RWPE2 (cell line): ENCODE measurements at regions not wholly inside any gene's neighbourhood (a gene's known extent, or its start where the extent isn't known, plus 50 kb on each side); places are given as distances from the start of the nearest gene placed in this dataset.
A peak's percentile ranks its signal among the peaks of the same experiment; 100 is the strongest.
"Not testable (repeated sequence)": the region's sequence is repeated elsewhere in the genome, so short reads cannot be mapped to it uniquely, and the experiment has no call there.

Source experiments
- ATAC-seq: fragments of 200-7000 bp; cut with Tn5 transposase; 3 replicates; pipeline ENCODE4 v1.9.1; 2021; ENCODE audit warnings: low read depth
- DNase-seq: peaks from one replicate; pipeline ENCODE4 v3.0.0-alpha.2; 2020; ENCODE audit warnings: low spot score
- H3K27ac ChIP-seq: fragments of 450-650 bp; 2 replicates; pipeline ENCODE4 v1.5.1; 2017; ENCODE audit warnings: mild to moderate bottlenecking; ENCODE audit not compliant: poor library complexity, severe bottlenecking
- H3K27me3 ChIP-seq: fragments of 250-450 bp; sonication (Bioruptor Pico); 2 replicates; pipeline ENCODE4 v1.5.1; 2021; ENCODE audit warnings: mild to moderate bottlenecking, moderate library complexity; ENCODE audit not compliant: insufficient read depth, poor library complexity, severe bottlenecking
- H3K36me3 ChIP-seq: fragments of 250-450 bp; sonication (Bioruptor Pico); 2 replicates; pipeline ENCODE4 v1.5.1; 2020; ENCODE audit warnings: low read depth, mild to moderate bottlenecking, moderate library complexity
- H3K4me1 ChIP-seq: fragments of 250-450 bp; sonication (Bioruptor Pico); 2 replicates; pipeline ENCODE4 v1.5.1; 2021; ENCODE audit warnings: mild to moderate bottlenecking, moderate library complexity; ENCODE audit not compliant: insufficient read depth, poor library complexity, severe bottlenecking
- H3K4me3 ChIP-seq: fragments of 250-450 bp; sonication (Bioruptor Pico); 2 replicates; pipeline ENCODE4 v1.5.1; 2021; ENCODE audit warnings: mild to moderate bottlenecking, moderate library complexity; ENCODE audit not compliant: severe bottlenecking
- H3K9me3 ChIP-seq: fragments of 250-450 bp; sonication (Bioruptor Pico); 2 replicates; pipeline ENCODE4 v1.5.1; 2021; ENCODE audit warnings: mild to moderate bottlenecking, moderate library complexity; ENCODE audit not compliant: severe bottlenecking
- CTCF ChIP-seq: fragments of 450-650 bp; IDR thresholded peaks from one replicate; pipeline ENCODE4 v1.5.1; 2017; ENCODE audit warnings: mild to moderate bottlenecking, moderate library complexity; ENCODE audit not compliant: poor library complexity, severe bottlenecking

- no peaks in the 10 kb centered on the region for H3K4me1 ChIP-seq
These were observed 71.7 kb upstream of the TSPY4 start for GRCh38 chrY:9265551-9265950.

GRCh38 chrY:9270351-9270750 lies 66.9 kb upstream of the TSPY4 start:
- ATAC-seq, H3K27me3 ChIP-seq, H3K4me1 ChIP-seq, H3K36me3 ChIP-seq, H3K9me3 ChIP-seq, DNase-seq, H3K4me3 ChIP-seq, H3K27ac ChIP-seq: not testable (repeated sequence)

More at GRCh38 chrY:9265551-9265950, 71.7 kb upstream of the TSPY4 start:
- no peak for TF ChIP-seq CTCF
- H3K9me3 ChIP-seq, result no peaks in the 10 kb centered on the region
- no peak overlapping the region for H3K27ac ChIP-seq
- DNase-seq (no peak), ATAC-seq (0 out of 3 replicates have a peak, but pooled peaks have one; percentile 33)
- H3K27me3 ChIP-seq, result no peaks in the 10 kb centered on the region
- H3K4me3 ChIP-seq, result no peak overlapping the region
- no peaks in the 10 kb centered on the region for H3K36me3 ChIP-seq

- not testable (repeated sequence) for H3K27ac ChIP-seq, H3K36me3 ChIP-seq, H3K27me3 ChIP-seq, ATAC-seq, H3K9me3 ChIP-seq, H3K4me3 ChIP-seq, DNase-seq, H3K4me1 ChIP-seq
These were observed 64.4 kb upstream of the TSPY4 start for GRCh38 chrY:9272847-9273246.

- H3K4me3 ChIP-seq, H3K9me3 ChIP-seq, DNase-seq, H3K36me3 ChIP-seq, H3K4me1 ChIP-seq, H3K27me3 ChIP-seq: not testable (repeated sequence)
- ATAC-seq, result peak; percentile 82
- H3K27ac ChIP-seq, result peak overlapping the region; percentile 76
These were observed 58.4 kb upstream of the TSPY4 start for GRCh38 chrY:9278842-9279241.
